ENCODE measurements at regions not wholly inside any gene's neighbourhood (a gene's known extent, or its start where the extent isn't known, plus 50 kb on each side); places are given as distances from the start of the nearest gene placed in this dataset.

- no peak for TF ChIP-seq ESRRG (CRISPR knock-in tag; IDR thresholded peaks at IDR 0.05)
- no peak for ATAC-seq
Measured at GRCh38 chr5:124262991-124263571, 483.4 kb downstream of the ZNF608 start.

GRCh38 chr5:124262470-124262869, 484.0 kb downstream of the ZNF608 start:
- no peak for ATAC-seq
- TF ChIP-seq, protein P1, sequence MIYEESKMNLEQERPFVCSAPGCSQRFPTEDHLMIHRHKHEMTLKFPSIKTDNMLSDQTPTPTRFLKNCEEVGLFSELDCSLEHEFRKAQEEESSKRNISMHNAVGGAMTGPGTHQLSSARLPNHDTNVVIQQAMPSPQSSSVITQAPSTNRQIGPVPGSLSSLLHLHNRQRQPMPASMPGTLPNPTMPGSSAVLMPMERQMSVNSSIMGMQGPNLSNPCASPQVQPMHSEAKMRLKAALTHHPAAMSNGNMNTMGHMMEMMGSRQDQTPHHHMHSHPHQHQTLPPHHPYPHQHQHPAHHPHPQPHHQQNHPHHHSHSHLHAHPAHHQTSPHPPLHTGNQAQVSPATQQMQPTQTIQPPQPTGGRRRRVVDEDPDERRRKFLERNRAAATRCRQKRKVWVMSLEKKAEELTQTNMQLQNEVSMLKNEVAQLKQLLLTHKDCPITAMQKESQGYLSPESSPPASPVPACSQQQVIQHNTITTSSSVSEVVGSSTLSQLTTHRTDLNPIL (CRISPR knock-in tag; IDR thresholded peaks at IDR 0.05; ENCODE audit: low read depth) = no peak
- TF ChIP-seq ZFP30 (CRISPR knock-in tag; IDR thresholded peaks at IDR 0.05) = no peak
- TF ChIP-seq, protein P2, sequence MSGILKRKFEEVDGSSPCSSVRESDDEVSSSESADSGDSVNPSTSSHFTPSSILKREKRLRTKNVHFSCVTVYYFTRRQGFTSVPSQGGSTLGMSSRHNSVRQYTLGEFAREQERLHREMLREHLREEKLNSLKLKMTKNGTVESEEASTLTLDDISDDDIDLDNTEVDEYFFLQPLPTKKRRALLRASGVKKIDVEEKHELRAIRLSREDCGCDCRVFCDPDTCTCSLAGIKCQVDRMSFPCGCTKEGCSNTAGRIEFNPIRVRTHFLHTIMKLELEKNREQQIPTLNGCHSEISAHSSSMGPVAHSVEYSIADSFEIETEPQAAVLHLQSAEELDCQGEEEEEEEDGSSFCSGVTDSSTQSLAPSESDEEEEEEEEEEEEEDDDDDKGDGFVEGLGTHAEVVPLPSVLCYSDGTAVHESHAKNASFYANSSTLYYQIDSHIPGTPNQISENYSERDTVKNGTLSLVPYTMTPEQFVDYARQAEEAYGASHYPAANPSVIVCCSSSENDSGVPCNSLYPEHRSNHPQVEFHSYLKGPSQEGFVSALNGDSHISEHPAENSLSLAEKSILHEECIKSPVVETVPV (CRISPR knock-in tag; IDR thresholded peaks at IDR 0.05) = no peak
- no peak for TF ChIP-seq ZNF8 (CRISPR knock-in tag; IDR thresholded peaks at IDR 0.05)
- no peak for TF ChIP-seq CSDC2 (CRISPR knock-in tag; IDR thresholded peaks at IDR 0.05)
- no peak for TF ChIP-seq ZFP3 (CRISPR knock-in tag; IDR thresholded peaks at IDR 0.05)
- no peak for TF ChIP-seq BACH2 (CRISPR knock-in tag; IDR thresholded peaks at IDR 0.05; ENCODE audit: borderline replicate concordance)
- no peak for TF ChIP-seq ZNF565 (CRISPR knock-in tag; conservative IDR thresholded peaks at IDR 0.05; ENCODE audit: low read depth)
- no peak for TF ChIP-seq PPARA (CRISPR knock-in tag; IDR thresholded peaks at IDR 0.05; ENCODE audit: borderline replicate concordance)
- no peak for TF ChIP-seq ESRRG (CRISPR knock-in tag; IDR thresholded peaks at IDR 0.05)

DNA sequence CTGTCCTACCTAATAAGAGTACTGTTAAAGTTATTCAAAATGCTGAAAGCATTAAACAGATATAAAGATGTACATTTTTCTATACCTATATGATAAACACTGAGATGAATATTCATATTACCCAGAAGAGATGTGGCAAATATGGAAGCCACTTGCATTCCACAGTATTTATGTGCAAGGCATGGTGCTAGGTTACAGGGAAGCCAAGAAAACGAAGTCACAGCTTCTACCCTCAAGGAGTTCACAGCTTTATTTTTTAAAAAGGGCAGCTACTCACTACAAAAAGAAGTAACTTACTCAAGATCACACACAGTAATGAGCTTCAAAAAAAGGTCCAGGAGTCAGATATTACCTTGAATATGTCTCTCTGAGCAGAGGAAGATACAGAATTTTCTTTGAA, 484.6 kb downstream of the ZNF608 start:
- ATAC-seq = no peak
- TF ChIP-seq RARB (CRISPR knock-in tag; IDR thresholded peaks at IDR 0.05) = no peak
- no peak for TF ChIP-seq ZFP3 (CRISPR knock-in tag; IDR thresholded peaks at IDR 0.05)
- no peak for TF ChIP-seq ISL1 (CRISPR knock-in tag; IDR thresholded peaks at IDR 0.05)
- TF ChIP-seq, protein P3, sequence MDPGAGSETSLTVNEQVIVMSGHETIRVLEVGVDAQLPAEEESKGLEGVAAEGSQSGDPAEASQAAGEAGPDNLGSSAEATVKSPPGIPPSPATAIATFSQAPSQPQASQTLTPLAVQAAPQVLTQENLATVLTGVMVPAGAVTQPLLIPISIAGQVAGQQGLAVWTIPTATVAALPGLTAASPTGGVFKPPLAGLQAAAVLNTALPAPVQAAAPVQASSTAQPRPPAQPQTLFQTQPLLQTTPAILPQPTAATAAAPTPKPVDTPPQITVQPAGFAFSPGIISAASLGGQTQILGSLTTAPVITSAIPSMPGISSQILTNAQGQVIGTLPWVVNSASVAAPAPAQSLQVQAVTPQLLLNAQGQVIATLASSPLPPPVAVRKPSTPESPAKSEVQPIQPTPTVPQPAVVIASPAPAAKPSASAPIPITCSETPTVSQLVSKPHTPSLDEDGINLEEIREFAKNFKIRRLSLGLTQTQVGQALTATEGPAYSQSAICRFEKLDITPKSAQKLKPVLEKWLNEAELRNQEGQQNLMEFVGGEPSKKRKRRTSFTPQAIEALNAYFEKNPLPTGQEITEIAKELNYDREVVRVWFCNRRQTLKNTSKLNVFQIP (CRISPR knock-in tag; IDR thresholded peaks at IDR 0.05; ENCODE audit: borderline replicate concordance, low read depth) = no peak
- no peak for TF ChIP-seq ZNF8 (CRISPR knock-in tag; IDR thresholded peaks at IDR 0.05)
- no peak for TF ChIP-seq OSR1 (CRISPR knock-in tag; IDR thresholded peaks at IDR 0.05)
- TF ChIP-seq CSDC2 (CRISPR knock-in tag; IDR thresholded peaks at IDR 0.05) = no peak
- TF ChIP-seq, protein P1 (CRISPR knock-in tag; IDR thresholded peaks at IDR 0.05; ENCODE audit: low read depth) = no peak
- TF ChIP-seq, protein P4, sequence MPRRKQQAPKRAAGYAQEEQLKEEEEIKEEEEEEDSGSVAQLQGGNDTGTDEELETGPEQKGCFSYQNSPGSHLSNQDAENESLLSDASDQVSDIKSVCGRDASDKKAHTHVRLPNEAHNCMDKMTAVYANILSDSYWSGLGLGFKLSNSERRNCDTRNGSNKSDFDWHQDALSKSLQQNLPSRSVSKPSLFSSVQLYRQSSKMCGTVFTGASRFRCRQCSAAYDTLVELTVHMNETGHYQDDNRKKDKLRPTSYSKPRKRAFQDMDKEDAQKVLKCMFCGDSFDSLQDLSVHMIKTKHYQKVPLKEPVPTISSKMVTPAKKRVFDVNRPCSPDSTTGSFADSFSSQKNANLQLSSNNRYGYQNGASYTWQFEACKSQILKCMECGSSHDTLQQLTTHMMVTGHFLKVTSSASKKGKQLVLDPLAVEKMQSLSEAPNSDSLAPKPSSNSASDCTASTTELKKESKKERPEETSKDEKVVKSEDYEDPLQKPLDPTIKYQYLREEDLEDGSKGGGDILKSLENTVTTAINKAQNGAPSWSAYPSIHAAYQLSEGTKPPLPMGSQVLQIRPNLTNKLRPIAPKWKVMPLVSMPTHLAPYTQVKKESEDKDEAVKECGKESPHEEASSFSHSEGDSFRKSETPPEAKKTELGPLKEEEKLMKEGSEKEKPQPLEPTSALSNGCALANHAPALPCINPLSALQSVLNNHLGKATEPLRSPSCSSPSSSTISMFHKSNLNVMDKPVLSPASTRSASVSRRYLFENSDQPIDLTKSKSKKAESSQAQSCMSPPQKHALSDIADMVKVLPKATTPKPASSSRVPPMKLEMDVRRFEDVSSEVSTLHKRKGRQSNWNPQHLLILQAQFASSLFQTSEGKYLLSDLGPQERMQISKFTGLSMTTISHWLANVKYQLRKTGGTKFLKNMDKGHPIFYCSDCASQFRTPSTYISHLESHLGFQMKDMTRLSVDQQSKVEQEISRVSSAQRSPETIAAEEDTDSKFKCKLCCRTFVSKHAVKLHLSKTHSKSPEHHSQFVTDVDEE (CRISPR knock-in tag; IDR thresholded peaks at IDR 0.05) = no peak
- TF ChIP-seq ESRRG (CRISPR knock-in tag; IDR thresholded peaks at IDR 0.05) = no peak
- TF ChIP-seq, protein P2 (CRISPR knock-in tag; IDR thresholded peaks at IDR 0.05) = no peak
- no peak for TF ChIP-seq ZNF70 (CRISPR knock-in tag; IDR thresholded peaks at IDR 0.05)
- no peak for TF ChIP-seq PPARA (CRISPR knock-in tag; IDR thresholded peaks at IDR 0.05; ENCODE audit: borderline replicate concordance)
- no peak for TF ChIP-seq GLIS3 (CRISPR knock-in tag; IDR thresholded peaks at IDR 0.05)
- no peak for TF ChIP-seq BACH2 (CRISPR knock-in tag; IDR thresholded peaks at IDR 0.05; ENCODE audit: borderline replicate concordance)
- TF ChIP-seq TOX (CRISPR knock-in tag; IDR thresholded peaks at IDR 0.05; ENCODE audit: borderline replicate concordance) = no peak
